HEK293 (cell line): ENCODE measurements at regions not wholly inside any gene's neighbourhood (a gene's known extent, or its start where the extent isn't known, plus 50 kb on each side); places are given as distances from the start of the nearest gene placed in this dataset.

Source experiments
- CTCF ChIA-PET: fragments of 350-600 bp; formaldehyde crosslinking; extraction: SDS; loops from one replicate; lab custom pipeline; 2021; ENCODE audit warnings: antibody characterized with exemption; lab: Yijun Ruan, JAX
- POLR2A ChIA-PET: fragments of 300-600 bp; formaldehyde crosslinking; extraction: SDS; loops from one replicate; lab custom pipeline; 2020; ENCODE audit warnings: antibody characterized with exemption, inconsistent platforms; lab: Yijun Ruan, JAX
- H3K27ac ChIP-seq: fragments of 200-500 bp; sonication (Bioruptor generic); 2 replicates; pipeline ENCODE4 v1.5.1; 2014; ENCODE audit warnings: low read depth, low read length, control low read depth, inconsistent platforms; ENCODE audit errors: extremely low read depth
- H3K36me3 ChIP-seq, 2 experiments: fragments of 200-500 bp in 1 of 2; sonication (Bioruptor generic) in 1 of 2; 1 replicate in 1 of 2; 2 replicates in 1 of 2; pipeline ENCODE4 v1.5.1; 2014 to 2017; ENCODE audit warnings: inconsistent platforms in 2 of 2, low read length in 2 of 2; ENCODE audit not compliant: control insufficient read depth in 2 of 2, insufficient read depth in 1 of 2
- H3K4me1 ChIP-seq: fragments of 200-500 bp; sonication (Bioruptor generic); 2 replicates; pipeline ENCODE4 v1.5.1; 2014; ENCODE audit warnings: mild to moderate bottlenecking, low read length, inconsistent platforms; ENCODE audit not compliant: control insufficient read depth, insufficient read depth
- H3K4me3 ChIP-seq: 2 replicates; pipeline ENCODE4 v1.5.1; 2011; ENCODE audit warnings: low read depth, mild to moderate bottlenecking, control low read depth, low read length, moderate library complexity
- H3K9me3 ChIP-seq: fragments of 200-500 bp; sonication (Bioruptor generic); 2 replicates; pipeline ENCODE4 v1.5.1; 2014; ENCODE audit warnings: low read depth, low read length, inconsistent platforms; ENCODE audit not compliant: control insufficient read depth, insufficient read depth
- EGR2 ChIP-seq: fragments of 450-650 bp; formaldehyde crosslinking; IDR thresholded peaks from 2 replicates; pipeline ENCODE4 v1.5.1; 2016; ENCODE audit warnings: low read depth, missing biosample characterization, missing genetic modification characterization
- KLF7 ChIP-seq: fragments of 450-650 bp; formaldehyde crosslinking; IDR thresholded peaks from 2 replicates; pipeline ENCODE4 v1.5.1; 2016; ENCODE audit warnings: missing biosample characterization, missing genetic modification characterization, borderline replicate concordance
- MZF1 ChIP-seq: fragments of 450-650 bp; formaldehyde crosslinking; IDR thresholded peaks from 2 replicates; pipeline ENCODE4 v1.5.1; 2017; ENCODE audit warnings: missing biosample characterization, missing genetic modification characterization, borderline replicate concordance
- OSR2 ChIP-seq: fragments of 450-650 bp; formaldehyde crosslinking; IDR thresholded peaks from 2 replicates; pipeline ENCODE4 v1.5.1; 2016; ENCODE audit warnings: missing biosample characterization, missing genetic modification characterization
- RBAK ChIP-seq: fragments of 450-650 bp; formaldehyde crosslinking; IDR thresholded peaks from 2 replicates; pipeline ENCODE4 v1.5.1; 2016; ENCODE audit warnings: missing biosample characterization, missing genetic modification characterization
- ZBTB21 ChIP-seq: fragments of 450-650 bp; formaldehyde crosslinking; IDR thresholded peaks from 2 replicates; pipeline ENCODE4 v1.5.1; 2017; ENCODE audit warnings: missing biosample characterization, missing genetic modification characterization
- ZBTB48 ChIP-seq: fragments of 450-650 bp; formaldehyde crosslinking; IDR thresholded peaks from 2 replicates; pipeline ENCODE4 v1.5.1; 2016; ENCODE audit warnings: missing biosample characterization, missing genetic modification characterization
- ZBTB8A ChIP-seq: fragments of 450-650 bp; formaldehyde crosslinking; IDR thresholded peaks from 2 replicates; pipeline ENCODE4 v1.5.1; 2016; ENCODE audit warnings: missing biosample characterization, missing genetic modification characterization
- ZFHX2 ChIP-seq: fragments of 450-650 bp; formaldehyde crosslinking; conservative IDR thresholded peaks from 2 replicates; pipeline ENCODE4 v1.5.1; 2016; ENCODE audit warnings: missing biosample characterization, missing genetic modification characterization
- ZNF140 ChIP-seq: fragments of 450-650 bp; formaldehyde crosslinking; IDR thresholded peaks from 2 replicates; pipeline ENCODE4 v1.5.1; 2016; ENCODE audit warnings: missing biosample characterization, missing genetic modification characterization
- ZNF175 ChIP-seq: fragments of 450-650 bp; formaldehyde crosslinking; IDR thresholded peaks from 2 replicates; pipeline ENCODE4 v1.5.1; 2016; ENCODE audit warnings: missing biosample characterization, missing genetic modification characterization
- ZNF274 ChIP-seq, 2 experiments: fragments of 200-500 bp in 1 of 2; fragments of 450-650 bp in 1 of 2; sonication (Bioruptor generic) in 1 of 2; formaldehyde crosslinking in 1 of 2; IDR thresholded peaks; 2 replicates each; pipeline versions ENCODE4 v1.5.1 to v1.6.1; 2014 to 2016; ENCODE audit warnings: borderline replicate concordance in 1 of 2, inconsistent platforms in 1 of 2, low read length in 1 of 2, missing biosample characterization in 1 of 2, missing genetic modification characterization in 1 of 2
- ZNF335 ChIP-seq: fragments of 450-650 bp; formaldehyde crosslinking; conservative IDR thresholded peaks from 2 replicates; pipeline ENCODE4 v1.5.1; 2016; ENCODE audit warnings: missing biosample characterization, missing genetic modification characterization
- ZNF707 ChIP-seq: fragments of 450-650 bp; formaldehyde crosslinking; IDR thresholded peaks from 2 replicates; pipeline ENCODE4 v1.5.1; 2016; ENCODE audit warnings: missing biosample characterization, missing genetic modification characterization
- ZNF843 ChIP-seq: fragments of 450-650 bp; formaldehyde crosslinking; IDR thresholded peaks from 2 replicates; pipeline ENCODE4 v1.5.1; 2016; ENCODE audit warnings: missing biosample characterization, missing genetic modification characterization
- TF ChIP-seq, protein P1 (sequence below): sonication (generic); formaldehyde crosslinking; IDR thresholded peaks from 2 replicates; pipeline ENCODE4 v1.8.1; 2022; ENCODE audit warnings: mild to moderate bottlenecking, moderate library complexity, missing genetic modification reagents
- TF ChIP-seq, protein P2 (sequence below): fragments of 450-650 bp; formaldehyde crosslinking; IDR thresholded peaks from 2 replicates; pipeline ENCODE4 v1.5.1; 2017; ENCODE audit warnings: missing biosample characterization, missing genetic modification characterization
- TF ChIP-seq, protein P3 (sequence below): fragments of 450-650 bp; formaldehyde crosslinking; conservative IDR thresholded peaks from 2 replicates; pipeline ENCODE4 v1.5.1; 2016; ENCODE audit warnings: low read depth, missing biosample characterization, missing genetic modification characterization
- TF ChIP-seq, protein P4 (sequence below): fragments of 450-650 bp; formaldehyde crosslinking; IDR thresholded peaks from 2 replicates; pipeline ENCODE4 v1.5.1; 2016; ENCODE audit warnings: missing biosample characterization, missing genetic modification characterization
- TF ChIP-seq, protein P5 (sequence below): fragments of 450-650 bp; formaldehyde crosslinking; IDR thresholded peaks from 2 replicates; pipeline ENCODE4 v1.5.1; 2016; ENCODE audit warnings: missing biosample characterization, missing genetic modification characterization
- TF ChIP-seq, protein P6 (sequence below): fragments of 450-650 bp; formaldehyde crosslinking; IDR thresholded peaks from 2 replicates; pipeline ENCODE4 v1.5.1; 2016; ENCODE audit warnings: missing biosample characterization, missing genetic modification characterization
- TF ChIP-seq, protein P7 (sequence below): fragments of 450-650 bp; formaldehyde crosslinking; IDR thresholded peaks from 2 replicates; pipeline ENCODE4 v1.5.1; 2016; ENCODE audit warnings: missing biosample characterization, missing genetic modification characterization

DNA sequence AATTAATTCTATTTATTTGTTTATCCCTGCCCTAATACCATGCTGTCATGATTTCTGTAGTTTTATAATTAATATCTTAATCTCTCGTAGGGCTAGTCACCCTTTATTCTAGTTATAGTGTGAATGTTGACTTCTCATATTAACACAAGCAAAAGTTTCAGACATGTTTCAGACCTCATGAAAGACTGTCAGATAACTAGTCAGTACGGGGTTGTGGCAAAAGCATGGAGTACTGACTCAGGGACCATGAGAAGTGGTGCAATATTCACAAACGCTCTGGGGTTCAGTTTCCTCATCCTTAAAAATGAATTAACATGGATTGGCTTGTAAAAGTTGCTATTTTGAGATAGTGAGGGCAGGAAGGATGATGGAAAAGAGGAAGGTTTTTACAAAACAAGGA, 148.9 kb downstream of the TMEM200A start:
- ChIA-PET POLR2A (no interaction called here), CTCF (no interaction called here)
- H3K36me3 ChIP-seq, result no peaks in the 10 kb centered on the region
- no peaks in the 10 kb centered on the region for H3K9me3 ChIP-seq
- H3K27ac ChIP-seq, result no peak overlapping the region
- H3K4me3 ChIP-seq, result no peak overlapping the region
- H3K4me1 ChIP-seq, result no peaks in the 10 kb centered on the region
- TF ChIP-seq, protein P1, sequence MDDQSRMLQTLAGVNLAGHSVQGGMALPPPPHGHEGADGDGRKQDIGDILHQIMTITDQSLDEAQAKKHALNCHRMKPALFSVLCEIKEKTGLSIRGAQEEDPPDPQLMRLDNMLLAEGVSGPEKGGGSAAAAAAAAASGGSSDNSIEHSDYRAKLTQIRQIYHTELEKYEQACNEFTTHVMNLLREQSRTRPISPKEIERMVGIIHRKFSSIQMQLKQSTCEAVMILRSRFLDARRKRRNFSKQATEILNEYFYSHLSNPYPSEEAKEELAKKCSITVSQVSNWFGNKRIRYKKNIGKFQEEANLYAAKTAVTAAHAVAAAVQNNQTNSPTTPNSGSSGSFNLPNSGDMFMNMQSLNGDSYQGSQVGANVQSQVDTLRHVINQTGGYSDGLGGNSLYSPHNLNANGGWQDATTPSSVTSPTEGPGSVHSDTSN, result no peak
- TF ChIP-seq ZBTB48, result no peak
- TF ChIP-seq, protein P2, sequence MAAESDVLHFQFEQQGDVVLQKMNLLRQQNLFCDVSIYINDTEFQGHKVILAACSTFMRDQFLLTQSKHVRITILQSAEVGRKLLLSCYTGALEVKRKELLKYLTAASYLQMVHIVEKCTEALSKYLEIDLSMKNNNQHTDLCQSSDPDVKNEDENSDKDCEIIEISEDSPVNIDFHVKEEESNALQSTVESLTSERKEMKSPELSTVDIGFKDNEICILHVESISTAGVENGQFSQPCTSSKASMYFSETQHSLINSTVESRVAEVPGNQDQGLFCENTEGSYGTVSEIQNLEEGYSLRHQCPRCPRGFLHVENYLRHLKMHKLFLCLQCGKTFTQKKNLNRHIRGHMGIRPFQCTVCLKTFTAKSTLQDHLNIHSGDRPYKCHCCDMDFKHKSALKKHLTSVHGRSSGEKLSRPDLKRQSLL (tag by site-specific recombination), result no peak
- TF ChIP-seq ZNF175, result no peak
- TF ChIP-seq MZF1, result no peak
- no peak for TF ChIP-seq ZBTB8A (tag by site-specific recombination)
- TF ChIP-seq, protein P3, sequence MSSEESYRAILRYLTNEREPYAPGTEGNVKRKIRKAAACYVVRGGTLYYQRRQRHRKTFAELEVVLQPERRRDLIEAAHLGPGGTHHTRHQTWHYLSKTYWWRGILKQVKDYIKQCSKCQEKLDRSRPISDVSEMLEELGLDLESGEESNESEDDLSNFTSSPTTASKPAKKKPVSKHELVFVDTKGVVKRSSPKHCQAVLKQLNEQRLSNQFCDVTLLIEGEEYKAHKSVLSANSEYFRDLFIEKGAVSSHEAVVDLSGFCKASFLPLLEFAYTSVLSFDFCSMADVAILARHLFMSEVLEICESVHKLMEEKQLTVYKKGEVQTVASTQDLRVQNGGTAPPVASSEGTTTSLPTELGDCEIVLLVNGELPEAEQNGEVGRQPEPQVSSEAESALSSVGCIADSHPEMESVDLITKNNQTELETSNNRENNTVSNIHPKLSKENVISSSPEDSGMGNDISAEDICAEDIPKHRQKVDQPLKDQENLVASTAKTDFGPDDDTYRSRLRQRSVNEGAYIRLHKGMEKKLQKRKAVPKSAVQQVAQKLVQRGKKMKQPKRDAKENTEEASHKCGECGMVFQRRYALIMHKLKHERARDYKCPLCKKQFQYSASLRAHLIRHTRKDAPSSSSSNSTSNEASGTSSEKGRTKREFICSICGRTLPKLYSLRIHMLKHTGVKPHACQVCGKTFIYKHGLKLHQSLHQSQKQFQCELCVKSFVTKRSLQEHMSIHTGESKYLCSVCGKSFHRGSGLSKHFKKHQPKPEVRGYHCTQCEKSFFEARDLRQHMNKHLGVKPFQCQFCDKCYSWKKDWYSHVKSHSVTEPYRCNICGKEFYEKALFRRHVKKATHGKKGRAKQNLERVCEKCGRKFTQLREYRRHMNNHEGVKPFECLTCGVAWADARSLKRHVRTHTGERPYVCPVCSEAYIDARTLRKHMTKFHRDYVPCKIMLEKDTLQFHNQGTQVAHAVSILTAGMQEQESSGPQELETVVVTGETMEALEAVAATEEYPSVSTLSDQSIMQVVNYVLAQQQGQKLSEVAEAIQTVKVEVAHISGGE (tag by site-specific recombination), result no peak
- no peak for TF ChIP-seq ZBTB21 (tag by site-specific recombination)
- TF ChIP-seq, protein P4, sequence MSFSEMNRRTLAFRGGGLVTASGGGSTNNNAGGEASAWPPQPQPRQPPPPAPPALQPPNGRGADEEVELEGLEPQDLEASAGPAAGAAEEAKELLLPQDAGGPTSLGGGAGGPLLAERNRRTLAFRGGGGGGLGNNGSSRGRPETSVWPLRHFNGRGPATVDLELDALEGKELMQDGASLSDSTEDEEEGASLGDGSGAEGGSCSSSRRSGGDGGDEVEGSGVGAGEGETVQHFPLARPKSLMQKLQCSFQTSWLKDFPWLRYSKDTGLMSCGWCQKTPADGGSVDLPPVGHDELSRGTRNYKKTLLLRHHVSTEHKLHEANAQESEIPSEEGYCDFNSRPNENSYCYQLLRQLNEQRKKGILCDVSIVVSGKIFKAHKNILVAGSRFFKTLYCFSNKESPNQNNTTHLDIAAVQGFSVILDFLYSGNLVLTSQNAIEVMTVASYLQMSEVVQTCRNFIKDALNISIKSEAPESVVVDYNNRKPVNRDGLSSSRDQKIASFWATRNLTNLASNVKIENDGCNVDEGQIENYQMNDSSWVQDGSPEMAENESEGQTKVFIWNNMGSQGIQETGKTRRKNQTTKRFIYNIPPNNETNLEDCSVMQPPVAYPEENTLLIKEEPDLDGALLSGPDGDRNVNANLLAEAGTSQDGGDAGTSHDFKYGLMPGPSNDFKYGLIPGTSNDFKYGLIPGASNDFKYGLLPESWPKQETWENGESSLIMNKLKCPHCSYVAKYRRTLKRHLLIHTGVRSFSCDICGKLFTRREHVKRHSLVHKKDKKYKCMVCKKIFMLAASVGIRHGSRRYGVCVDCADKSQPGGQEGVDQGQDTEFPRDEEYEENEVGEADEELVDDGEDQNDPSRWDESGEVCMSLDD (tag by site-specific recombination), result no peak
- TF ChIP-seq ZNF707, result no peak
- TF ChIP-seq, protein P5, sequence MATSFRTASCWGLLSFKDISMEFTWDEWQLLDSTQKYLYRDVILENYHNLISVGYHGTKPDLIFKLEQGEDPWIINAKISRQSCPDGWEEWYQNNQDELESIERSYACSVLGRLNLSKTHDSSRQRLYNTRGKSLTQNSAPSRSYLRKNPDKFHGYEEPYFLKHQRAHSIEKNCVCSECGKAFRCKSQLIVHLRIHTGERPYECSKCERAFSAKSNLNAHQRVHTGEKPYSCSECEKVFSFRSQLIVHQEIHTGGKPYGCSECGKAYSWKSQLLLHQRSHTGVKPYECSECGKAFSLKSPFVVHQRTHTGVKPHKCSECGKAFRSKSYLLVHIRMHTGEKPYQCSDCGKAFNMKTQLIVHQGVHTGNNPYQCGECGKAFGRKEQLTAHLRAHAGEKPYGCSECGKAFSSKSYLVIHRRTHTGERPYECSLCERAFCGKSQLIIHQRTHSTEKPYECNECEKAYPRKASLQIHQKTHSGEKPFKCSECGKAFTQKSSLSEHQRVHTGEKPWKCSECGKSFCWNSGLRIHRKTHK (tag by site-specific recombination), result no peak
- TF ChIP-seq ZNF335 (tag by site-specific recombination), result no peak
- TF ChIP-seq ZNF274 (IDR thresholded peaks at IDR 0.05; ENCODE audit: low read length), result no peak
- no peak for TF ChIP-seq ZNF274 (tag by site-specific recombination; IDR thresholded peaks at IDR 0.05; ENCODE audit: borderline replicate concordance)

DNA sequence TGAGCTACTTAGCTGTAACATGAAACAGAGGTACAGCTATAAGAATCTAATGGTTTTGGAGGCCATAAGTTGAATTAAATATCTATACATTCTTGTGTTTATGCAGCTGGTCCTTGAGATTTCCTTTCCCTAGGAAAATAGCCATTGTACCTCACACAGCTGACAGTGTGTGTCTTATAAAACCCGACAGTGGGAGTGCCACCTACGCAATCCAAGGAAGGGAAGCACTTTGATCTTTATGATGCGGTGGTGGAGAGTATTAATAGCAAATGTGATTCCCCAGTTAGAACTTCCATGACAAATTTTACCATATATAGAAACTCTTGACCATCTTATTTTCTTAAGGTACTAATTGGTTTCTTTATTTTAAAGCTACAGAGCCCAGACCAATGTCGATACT, 149.5 kb downstream of the TMEM200A start:
- ChIA-PET POLR2A (interaction anchor here (0.7 kb wide), 1 partner anchor 1335 kb away, joined by 3 read pairs; no protein-coding TSS in a partner anchor), CTCF (interaction anchor here (0.6 kb wide), 1 partner anchor 172 kb away, joined by 3 read pairs; no protein-coding TSS in a partner anchor)
- Histone ChIP-seq H3K36me3 (no peaks in the 10 kb centered on the region), H3K4me1 (no peaks in the 10 kb centered on the region), H3K4me3 (no peak overlapping the region), H3K27ac (no peak overlapping the region), H3K9me3 (no peaks in the 10 kb centered on the region)
- TF ChIP-seq, protein P6, sequence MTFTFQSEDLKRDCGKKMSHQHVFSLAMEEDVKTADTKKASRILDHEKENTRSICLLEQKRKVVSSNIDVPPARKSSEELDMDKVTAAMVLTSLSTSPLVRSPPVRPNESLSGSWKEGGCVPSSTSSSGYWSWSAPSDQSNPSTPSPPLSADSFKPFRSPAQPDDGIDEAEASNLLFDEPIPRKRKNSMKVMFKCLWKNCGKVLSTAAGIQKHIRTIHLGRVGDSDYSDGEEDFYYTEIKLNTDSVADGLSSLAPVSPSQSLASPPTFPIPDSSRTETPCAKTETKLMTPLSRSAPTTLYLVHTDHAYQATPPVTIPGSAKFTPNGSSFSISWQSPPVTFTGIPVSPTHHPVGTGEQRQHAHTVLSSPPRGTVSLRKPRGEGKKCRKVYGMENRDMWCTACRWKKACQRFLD (tag by site-specific recombination), result no peak
- TF ChIP-seq ZNF140 (tag by site-specific recombination) (no peak), KLF7 (no peak), ZNF843 (tag by site-specific recombination) (no peak), OSR2 (tag by site-specific recombination) (no peak), EGR2 (peak; percentile 68), ZFHX2 (peak; percentile 45), RBAK (no peak)
- TF ChIP-seq, protein P7, sequence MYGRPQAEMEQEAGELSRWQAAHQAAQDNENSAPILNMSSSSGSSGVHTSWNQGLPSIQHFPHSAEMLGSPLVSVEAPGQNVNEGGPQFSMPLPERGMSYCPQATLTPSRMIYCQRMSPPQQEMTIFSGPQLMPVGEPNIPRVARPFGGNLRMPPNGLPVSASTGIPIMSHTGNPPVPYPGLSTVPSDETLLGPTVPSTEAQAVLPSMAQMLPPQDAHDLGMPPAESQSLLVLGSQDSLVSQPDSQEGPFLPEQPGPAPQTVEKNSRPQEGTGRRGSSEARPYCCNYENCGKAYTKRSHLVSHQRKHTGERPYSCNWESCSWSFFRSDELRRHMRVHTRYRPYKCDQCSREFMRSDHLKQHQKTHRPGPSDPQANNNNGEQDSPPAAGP (tag by site-specific recombination), result no peak
